Esophagus squamous epithelium (tissue), 5 donors: ENCODE measurements at regions not wholly inside any gene's neighbourhood (a gene's known extent, or its start where the extent isn't known, plus 50 kb on each side); places are given as distances from the start of the nearest gene placed in this dataset.
"Not testable (repeated sequence)": the region's sequence is repeated elsewhere in the genome, so short reads cannot be mapped to it uniquely, and the experiment has no call there.

Experiments used
- DNase-seq: peaks from one replicate; lab custom pipeline; 2025; lab: John Stamatoyannopoulos, UW
- H3K27ac ChIP-seq, 4 donors: fragments of 200-600 bp; sonication (generic); one replicate each; pipeline ENCODE4 v1.5.1; 2016 to 2019; ENCODE audit warnings: mild to moderate bottlenecking in 1 of 4
- H3K27me3 ChIP-seq, 4 donors: fragments of 200-600 bp; sonication (generic); 1 replicate in 3 of 4; 2 replicates in 1 of 4; pipeline versions ENCODE4 v1.5.1 to v1.6.0; 2017 to 2021; ENCODE audit warnings: antibody characterized with exemption in 1 of 4
- H3K36me3 ChIP-seq, 3 donors: fragments of 200-600 bp; sonication (generic); one replicate each; pipeline ENCODE4 v1.5.1; 2016 to 2019
- H3K4me1 ChIP-seq, 3 donors: fragments of 200-600 bp; sonication (generic); one replicate each; pipeline ENCODE4 v1.5.1; 2017 to 2019
- H3K4me3 ChIP-seq, 4 donors: fragments of 200-600 bp; sonication (generic); 1 replicate in 3 of 4; 2 replicates in 1 of 4; pipeline ENCODE4 v1.5.1; 2016 to 2019; ENCODE audit warnings: mild to moderate bottlenecking in 2 of 4, moderate library complexity in 1 of 4
- H3K9me3 ChIP-seq, 3 donors: fragments of 200-600 bp; sonication (generic); one replicate each; pipeline ENCODE4 v1.5.1; 2016 to 2019
- CTCF ChIP-seq, 6 experiments: fragments of 450-650 bp in 4 of 6; fragments of 200-600 bp in 2 of 6; sonication (generic) in 2 of 6; IDR thresholded peaks; one replicate each; pipeline ENCODE4 v1.5.1; 2016 to 2019; ENCODE audit warnings: antibody characterized with exemption in 6 of 6, mild to moderate bottlenecking in 4 of 6, moderate library complexity in 4 of 6
- POLR2A ChIP-seq, 4 donors: fragments of 450-650 bp; IDR thresholded peaks; one replicate each; pipeline ENCODE4 v1.6.1; 2017; ENCODE audit warnings: antibody characterized with exemption in 4 of 4, mild to moderate bottlenecking in 4 of 4, moderate library complexity in 3 of 4
- WGBS, 2 donors: methylation state at CpG; one replicate each; pipeline ENCODE4 v1.1.5; 2018; 5-methylcytosine and 5-hydroxymethylcytosine counted together
- intact Hi-C: fragments of 100-400 bp; cut with DNase I; formaldehyde crosslinking; loops from one replicate; pipeline ENCODE4 v1.15.0; 2022
- donor health status: DM: yes; HTN: yes; CAD: no.

- no peak for DNase-seq
- intact Hi-C loops = no loop called here
- TF ChIP-seq CTCF (IDR thresholded peaks at IDR 0.05) = no peak
- TF ChIP-seq POLR2A (IDR thresholded peaks at IDR 0.05) = no peak
- Histone ChIP-seq H3K36me3 (no peaks in the 10 kb centered on the region), H3K4me1 (no peaks in the 10 kb centered on the region), H3K9me3 (no peaks in the 10 kb centered on the region), H3K4me3 (no peak overlapping the region), H3K27ac (no peak overlapping the region), H3K27me3 (no peaks in the 10 kb centered on the region)
- 54 to 70% methylated on average over 3 of the region's 3 CpGs for WGBS, 2 donors
Measured at GRCh38 chr16:62741692-62742091, 705.5 kb upstream of the CDH8 start.

DNA sequence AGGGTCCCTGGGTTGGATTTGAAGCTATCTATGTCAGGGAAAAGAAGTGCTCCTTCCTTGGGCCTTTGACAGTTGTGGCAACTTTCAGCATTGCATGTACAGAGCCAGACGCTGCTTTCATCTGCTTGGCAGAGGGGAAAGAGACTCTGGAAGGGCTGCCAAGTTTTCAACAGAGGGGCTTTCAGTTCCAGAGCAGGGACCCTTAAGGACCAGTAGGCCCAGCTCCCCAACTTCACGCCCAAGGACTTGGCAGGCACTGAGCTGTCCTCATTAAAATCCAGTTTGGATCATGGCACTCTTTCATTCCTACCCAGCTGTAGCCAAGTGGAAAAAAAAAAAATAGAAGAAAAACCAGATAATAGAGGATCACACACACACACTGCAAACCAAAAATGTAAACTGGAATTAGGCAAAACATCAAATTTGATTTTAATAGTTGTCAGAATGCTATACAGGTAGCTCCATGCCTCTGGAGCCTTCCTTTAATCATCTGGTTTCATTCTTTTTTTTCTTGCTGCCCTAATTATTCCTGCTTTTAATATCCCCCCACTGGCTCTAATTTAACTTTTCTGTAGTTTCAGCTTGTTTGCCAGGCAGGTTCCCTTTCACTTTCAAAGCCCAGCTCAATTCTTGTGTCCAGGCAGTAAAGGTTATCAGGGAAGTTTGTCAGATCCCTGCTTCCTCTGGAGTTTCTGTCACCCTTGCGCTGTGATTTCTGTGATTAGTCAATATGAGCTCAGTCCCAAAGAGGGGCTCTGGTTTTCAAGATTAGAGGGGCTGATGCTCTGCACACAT, 702.6 kb upstream of the CDH8 start:
- DNase-seq = no peak
- no peaks in the 10 kb centered on the region for H3K27me3 ChIP-seq
- no peak overlapping the region for H3K4me3 ChIP-seq
- no peaks in the 10 kb centered on the region for H3K36me3 ChIP-seq
- no peaks in the 10 kb centered on the region for H3K9me3 ChIP-seq
- H3K4me1 ChIP-seq = no peaks in the 10 kb centered on the region
- no peak for TF ChIP-seq POLR2A (IDR thresholded peaks at IDR 0.05)
- no peak for TF ChIP-seq CTCF (IDR thresholded peaks at IDR 0.05)
- no peak overlapping the region for H3K27ac ChIP-seq
- intact Hi-C loops = no loop called here
- 37 to 38% methylated on average over 3 of the region's 3 CpGs for WGBS, 2 donors

GRCh38 chr16:62732092-62732491, 695.9 kb upstream of the CDH8 start:
- Histone ChIP-seq H3K27ac (no peak overlapping the region), H3K36me3 (no peaks in the 10 kb centered on the region), H3K27me3 (no peaks in the 10 kb centered on the region), H3K9me3 (no peaks in the 10 kb centered on the region), H3K4me1 (no peaks in the 10 kb centered on the region), H3K4me3 (no peak overlapping the region)
- intact Hi-C loops = no loop called here
- no peak for TF ChIP-seq CTCF (IDR thresholded peaks at IDR 0.05)
- no peak for TF ChIP-seq POLR2A (IDR thresholded peaks at IDR 0.05)
- no peak for DNase-seq

DNA sequence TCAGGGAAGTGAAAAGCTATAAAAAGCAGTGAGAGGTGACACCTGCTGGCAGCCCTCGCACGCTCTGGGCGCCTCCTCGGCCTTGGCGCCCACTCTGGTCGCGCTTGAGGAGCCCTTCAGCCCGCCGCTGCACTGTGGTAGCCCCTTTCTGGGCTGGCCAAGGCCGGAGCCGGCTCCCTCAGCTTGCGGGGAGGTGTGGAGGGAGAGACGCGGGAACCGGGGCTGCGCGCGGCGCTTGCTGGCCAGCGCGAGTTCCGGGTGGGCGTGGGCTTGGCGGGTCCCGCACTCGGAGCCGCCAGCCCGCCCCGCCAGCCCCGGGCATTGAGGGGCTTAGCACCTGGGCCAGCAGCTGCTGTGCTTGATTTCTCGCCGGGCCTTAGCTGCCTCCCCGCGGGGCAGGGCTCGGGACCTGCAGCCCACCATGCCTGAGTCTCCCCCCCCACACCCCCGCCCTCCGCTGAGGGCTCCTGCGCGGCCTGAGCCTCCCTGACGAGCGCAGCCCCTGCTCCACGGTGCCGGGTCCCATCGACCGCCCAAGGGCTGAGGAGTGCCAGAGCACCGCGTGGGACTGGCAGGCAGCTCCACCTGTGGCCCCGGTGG, 688.5 kb upstream of the CDH8 start:
- H3K4me1 ChIP-seq, DNase-seq, H3K4me3 ChIP-seq, H3K27ac ChIP-seq, intact Hi-C loops, H3K36me3 ChIP-seq, H3K27me3 ChIP-seq: not testable (repeated sequence)
- H3K9me3 ChIP-seq = peaks cover 0 to 16% (median 0%) of the 10 kb centered on the region in 3 donors
- 84 to 89% methylated on average over 9 to 27 of the region's 48 CpGs for WGBS, 2 donors

DNA sequence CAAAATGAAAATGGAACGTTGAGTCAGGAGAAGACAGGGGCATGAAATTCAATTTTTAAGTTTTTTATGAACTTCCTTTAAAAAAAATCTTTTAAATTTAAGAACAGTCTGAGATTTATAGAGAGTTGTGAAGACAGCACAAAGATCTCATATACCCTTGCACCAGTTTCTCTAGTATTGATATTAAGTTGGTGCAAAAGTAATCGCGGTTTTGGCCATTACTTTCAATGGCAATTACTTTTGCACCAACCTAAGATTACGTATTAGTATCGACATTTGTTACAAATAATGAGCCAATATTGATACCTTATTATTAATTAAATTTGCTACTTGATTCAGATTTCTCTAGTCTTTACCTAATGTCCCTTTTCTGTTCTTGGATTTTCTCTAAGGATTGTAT, 684.4 kb upstream of the CDH8 start:
- H3K27ac ChIP-seq = no peak overlapping the region
- H3K4me3 ChIP-seq = no peak overlapping the region
- H3K4me1 ChIP-seq = no peaks in the 10 kb centered on the region
- H3K27me3 ChIP-seq = no peaks in the 10 kb centered on the region
- intact Hi-C loops = no loop called here
- DNase-seq = no peak
- no peaks in the 10 kb centered on the region for H3K36me3 ChIP-seq
- TF ChIP-seq POLR2A (IDR thresholded peaks at IDR 0.05) (no peak), CTCF (IDR thresholded peaks at IDR 0.05) (no peak)
- WGBS, 2 donors = 65 to 78% methylated on average over 5 of the region's 5 CpGs
- peaks cover 0 to 16% (median 0%) of the 10 kb centered on the region in 3 donors for H3K9me3 ChIP-seq
